PC-9 (cell line): ENCODE measurements at regions not wholly inside any gene's neighbourhood (a gene's known extent, or its start where the extent isn't known, plus 50 kb on each side); places are given as distances from the start of the nearest gene placed in this dataset.
"Not testable (repeated sequence)": the region's sequence is repeated elsewhere in the genome, so short reads cannot be mapped to it uniquely, and the experiment has no call there.

Experiments
- EZH2 ChIP-seq: fragments of 200-600 bp; sonication (generic); IDR thresholded peaks from 2 replicates; pipeline ENCODE4 v1.8.0; 2017; ENCODE audit warnings: antibody characterized with exemption, low read depth
- TF ChIP-seq, protein P1 (sequence below): fragments of 200-600 bp; sonication (generic); conservative IDR thresholded peaks from 2 replicates; pipeline ENCODE4 v1.6.1; 2017; ENCODE audit warnings: mixed run types, antibody characterized with exemption, mild to moderate bottlenecking, moderate library complexity

DNA sequence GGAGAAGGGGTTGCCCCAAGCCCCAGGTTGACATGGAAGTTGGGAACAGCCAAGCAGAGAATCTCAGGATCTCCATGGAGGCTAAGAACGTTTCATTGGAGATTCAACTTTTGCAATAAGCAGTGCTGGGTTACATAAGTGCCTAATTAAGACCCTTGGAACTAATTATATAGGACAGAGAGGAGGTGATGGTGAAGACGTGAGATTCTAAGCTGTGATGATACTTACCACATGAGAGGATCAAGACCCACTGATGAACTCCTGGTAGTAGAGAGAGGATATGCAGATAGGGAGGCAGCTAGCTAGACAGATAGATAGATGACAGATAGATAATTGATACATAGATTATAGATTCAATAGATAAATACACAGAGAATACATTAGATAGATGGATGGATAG lies 278.5 kb downstream of the SHOX start:
- TF ChIP-seq EZH2, result not testable (repeated sequence)
- TF ChIP-seq, protein P1, sequence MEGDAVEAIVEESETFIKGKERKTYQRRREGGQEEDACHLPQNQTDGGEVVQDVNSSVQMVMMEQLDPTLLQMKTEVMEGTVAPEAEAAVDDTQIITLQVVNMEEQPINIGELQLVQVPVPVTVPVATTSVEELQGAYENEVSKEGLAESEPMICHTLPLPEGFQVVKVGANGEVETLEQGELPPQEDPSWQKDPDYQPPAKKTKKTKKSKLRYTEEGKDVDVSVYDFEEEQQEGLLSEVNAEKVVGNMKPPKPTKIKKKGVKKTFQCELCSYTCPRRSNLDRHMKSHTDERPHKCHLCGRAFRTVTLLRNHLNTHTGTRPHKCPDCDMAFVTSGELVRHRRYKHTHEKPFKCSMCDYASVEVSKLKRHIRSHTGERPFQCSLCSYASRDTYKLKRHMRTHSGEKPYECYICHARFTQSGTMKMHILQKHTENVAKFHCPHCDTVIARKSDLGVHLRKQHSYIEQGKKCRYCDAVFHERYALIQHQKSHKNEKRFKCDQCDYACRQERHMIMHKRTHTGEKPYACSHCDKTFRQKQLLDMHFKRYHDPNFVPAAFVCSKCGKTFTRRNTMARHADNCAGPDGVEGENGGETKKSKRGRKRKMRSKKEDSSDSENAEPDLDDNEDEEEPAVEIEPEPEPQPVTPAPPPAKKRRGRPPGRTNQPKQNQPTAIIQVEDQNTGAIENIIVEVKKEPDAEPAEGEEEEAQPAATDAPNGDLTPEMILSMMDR, result not testable (repeated sequence)
